ENCODE measurements at regions not wholly inside any gene's neighbourhood (a gene's known extent, or its start where the extent isn't known, plus 50 kb on each side); places are given as distances from the start of the nearest gene placed in this dataset.

GRCh38 chr14:38074754-38075153, 132.9 kb upstream of the SSTR1 start:
- no peak for DNase-seq

DNA sequence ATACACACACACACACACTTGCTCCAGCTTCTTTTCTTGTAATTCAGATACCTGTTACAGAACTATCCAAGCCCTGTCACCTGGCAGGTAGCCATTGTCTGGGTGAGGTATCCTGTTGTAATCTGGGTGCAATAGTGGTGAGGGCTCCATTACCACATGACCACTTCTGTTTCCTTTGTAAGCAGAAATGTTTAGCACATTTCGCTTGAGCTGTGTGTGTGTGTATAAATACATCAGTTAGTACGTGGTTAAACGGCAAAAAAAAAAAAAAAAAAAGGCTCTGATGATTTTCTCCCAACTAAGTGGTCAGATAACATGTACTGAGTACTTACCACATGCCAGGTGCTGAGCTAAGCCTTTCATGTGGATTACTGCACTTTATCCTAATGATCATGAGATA, 129.3 kb upstream of the SSTR1 start:
- DNase-seq = peak; percentile 4

DNA sequence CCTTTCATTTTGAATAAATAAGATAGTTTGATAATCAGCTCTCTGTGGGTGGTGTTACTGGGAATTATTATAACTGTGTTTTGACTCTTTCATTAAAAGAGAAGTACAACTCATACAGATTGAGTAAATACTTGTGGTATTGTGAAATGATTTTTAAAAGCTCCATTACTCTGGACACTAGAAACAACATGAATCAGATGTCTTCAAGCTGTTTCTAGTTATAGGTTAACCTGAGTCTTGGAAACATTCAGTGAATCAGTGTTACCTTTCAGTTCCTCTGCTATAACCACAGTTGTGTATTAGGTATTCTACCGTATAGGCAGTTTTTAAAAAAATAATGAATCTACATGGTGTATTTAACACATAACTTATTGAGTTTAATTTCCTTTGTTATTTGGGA, 128.4 kb upstream of the SSTR1 start:
- DNase-seq = no peak

- no peak for DNase-seq
Measured at GRCh38 chr14:38079886-38080285, 127.8 kb upstream of the SSTR1 start.

DNA sequence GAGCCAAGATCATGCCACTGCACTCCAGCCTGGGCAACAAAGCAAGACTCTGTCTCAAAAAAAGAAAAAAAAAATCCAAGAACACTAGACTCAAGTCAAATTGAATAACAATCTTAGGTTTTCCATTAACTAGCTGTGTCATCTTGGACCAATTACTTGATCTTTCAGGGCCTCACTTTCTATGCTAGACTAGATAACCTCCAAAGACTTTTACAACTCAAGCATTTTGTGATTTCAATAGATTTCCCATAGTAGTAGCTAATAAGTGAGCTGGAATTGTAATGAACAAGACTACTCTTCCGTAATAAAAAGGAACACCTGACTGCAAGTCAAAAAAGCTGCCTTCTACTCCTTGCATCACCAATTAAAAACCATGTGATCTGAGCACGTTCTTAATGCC, 127.0 kb upstream of the SSTR1 start:
- DNase-seq = no peak

- no peak for DNase-seq
Measured at GRCh38 chr14:38083039-38083438, 124.7 kb upstream of the SSTR1 start.

GRCh38 chr14:38089123-38089522, 118.6 kb upstream of the SSTR1 start:
- no peak for DNase-seq

- no peak for DNase-seq
Measured at GRCh38 chr14:38090506-38090905, 117.2 kb upstream of the SSTR1 start.

DNA sequence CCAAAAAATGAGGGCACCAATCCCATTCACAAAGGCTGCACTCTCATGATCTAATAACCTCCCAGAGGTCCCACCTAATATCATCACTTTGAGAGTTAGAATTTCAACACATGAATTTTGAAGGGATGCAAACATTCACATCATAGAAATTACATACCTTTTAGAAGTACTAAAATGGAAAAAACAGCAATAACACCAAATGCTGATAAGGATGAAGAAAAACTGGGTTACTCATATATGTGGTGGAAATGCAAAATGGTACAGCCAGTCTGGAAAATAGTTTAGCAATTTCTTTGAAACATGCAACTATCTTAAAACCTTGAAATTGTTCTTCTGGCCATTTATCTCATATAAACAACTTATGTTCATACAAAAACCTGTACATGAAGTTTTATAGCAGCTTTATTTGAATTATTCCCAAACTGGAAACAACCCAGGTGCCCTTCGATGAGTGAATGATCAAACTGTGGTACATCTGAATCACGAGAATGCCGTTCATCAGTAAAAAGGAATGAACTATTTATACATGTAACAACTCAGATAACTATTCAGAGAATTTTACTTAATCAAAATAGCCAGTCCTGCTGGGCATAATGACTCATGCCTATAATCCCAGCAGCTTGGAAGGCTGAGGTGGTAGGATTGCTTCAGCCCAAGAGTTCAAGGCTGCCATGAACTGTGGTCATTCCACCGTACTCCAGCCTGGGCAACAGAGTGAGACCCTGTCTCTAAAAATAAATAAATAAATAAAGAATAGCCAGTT, 109.4 kb upstream of the SSTR1 start:
- no peak for DNase-seq

DNA sequence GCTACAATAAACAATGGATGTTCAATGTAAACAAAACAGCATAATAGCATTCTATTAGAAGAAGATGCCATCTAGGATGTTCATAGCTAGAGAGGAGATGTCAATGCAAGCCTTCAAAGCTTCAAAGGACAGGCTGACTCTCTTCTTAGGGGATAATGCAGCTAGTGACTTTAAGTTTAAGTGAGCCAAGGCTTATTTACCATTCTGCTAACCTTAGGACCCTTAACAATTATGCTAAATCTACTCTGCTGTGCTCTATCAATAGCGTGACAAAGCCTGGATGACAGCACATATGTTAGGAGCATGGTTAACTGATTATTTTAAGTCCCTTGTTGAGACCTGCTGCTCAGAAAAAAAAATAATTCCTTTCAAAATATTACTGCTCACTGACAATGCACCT, 106.0 kb upstream of the SSTR1 start:
- no peak for DNase-seq

DNA sequence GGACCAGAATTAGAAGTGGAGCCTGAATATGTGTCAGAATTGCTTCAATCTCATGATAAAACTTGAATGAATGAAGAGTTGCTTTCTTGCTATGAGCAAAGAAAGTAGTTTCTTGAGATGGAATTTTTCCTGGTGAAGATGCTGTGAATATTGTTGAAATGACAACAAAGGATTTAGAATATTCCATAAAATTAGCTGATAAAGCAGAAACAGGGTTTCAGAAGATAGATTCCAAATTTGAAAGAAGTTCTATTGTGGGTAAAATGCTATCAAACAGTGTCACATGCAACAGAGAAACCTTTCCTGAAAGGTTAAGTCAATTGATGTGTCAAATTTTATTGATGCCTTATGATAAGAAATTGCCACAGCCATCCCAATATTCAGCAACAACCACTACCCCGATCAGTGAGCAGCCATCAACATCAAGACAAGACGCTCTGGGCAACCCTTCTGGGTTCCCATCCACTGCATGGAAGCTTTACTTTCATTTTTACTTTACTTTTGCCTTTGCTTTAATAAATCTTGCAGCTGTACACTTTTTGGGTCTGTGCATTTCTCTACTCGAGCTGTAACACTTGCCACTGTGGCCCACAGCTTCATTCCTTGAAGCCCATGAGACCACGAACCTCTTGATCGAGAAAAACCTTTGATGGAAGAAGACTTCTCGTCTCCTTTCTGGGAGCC, 104.0 kb upstream of the SSTR1 start:
- DNase-seq = no peak

DNA sequence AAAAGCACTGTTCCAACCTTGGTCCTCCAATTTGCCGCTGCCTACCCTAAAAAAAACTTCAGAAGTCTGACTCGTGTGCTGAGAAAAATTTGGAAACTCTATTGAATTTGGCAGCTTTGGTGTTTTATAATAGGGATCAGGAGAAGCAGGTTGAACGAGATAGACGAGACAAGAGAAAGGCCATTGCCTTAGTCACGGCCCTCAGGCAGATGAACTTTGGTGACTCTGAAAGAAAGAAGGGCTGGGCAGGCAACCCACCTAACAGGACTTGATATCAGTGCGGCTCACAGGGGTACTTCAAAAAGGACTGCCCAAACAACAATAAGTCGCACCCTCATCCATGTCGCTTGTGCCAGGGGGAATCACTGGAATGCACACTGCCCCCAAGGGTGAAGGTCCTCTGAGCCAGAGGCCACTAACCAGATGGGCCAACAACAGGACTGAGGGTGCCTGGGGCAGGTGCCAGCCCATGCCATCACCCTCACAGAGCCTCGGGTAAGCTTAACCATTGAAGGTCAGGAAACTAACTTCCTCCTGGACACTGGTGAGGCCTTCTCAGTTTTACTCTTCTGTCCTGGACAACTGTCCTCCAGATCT, 102.5 kb upstream of the SSTR1 start:
- no peak for DNase-seq

DNA sequence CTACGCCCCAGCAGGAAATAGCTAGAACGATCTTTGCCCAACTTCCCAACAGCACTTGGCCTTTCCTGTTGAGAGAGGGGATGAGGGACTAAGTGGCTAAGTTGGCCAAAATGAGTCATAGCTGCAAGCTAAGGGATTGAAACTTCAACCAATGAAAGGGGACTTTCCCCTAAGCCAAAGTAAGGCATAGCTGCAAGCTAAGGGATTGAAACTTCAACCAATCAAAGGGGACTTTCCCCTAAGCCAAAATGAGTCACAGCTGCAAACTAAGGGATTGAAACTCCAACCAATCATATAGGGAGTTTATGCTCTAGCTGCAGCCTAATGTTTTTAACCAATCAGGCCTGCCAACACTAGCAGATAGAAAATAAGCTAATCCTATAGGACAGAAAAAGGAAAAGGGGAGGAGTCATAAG, 100.5 kb upstream of the SSTR1 start:
- no peak for DNase-seq

- DNase-seq = no peak
Measured at GRCh38 chr14:38108681-38109080, 99.0 kb upstream of the SSTR1 start.

- DNase-seq = no peak
Measured at GRCh38 chr14:38110258-38110657, 97.4 kb upstream of the SSTR1 start.

DNA sequence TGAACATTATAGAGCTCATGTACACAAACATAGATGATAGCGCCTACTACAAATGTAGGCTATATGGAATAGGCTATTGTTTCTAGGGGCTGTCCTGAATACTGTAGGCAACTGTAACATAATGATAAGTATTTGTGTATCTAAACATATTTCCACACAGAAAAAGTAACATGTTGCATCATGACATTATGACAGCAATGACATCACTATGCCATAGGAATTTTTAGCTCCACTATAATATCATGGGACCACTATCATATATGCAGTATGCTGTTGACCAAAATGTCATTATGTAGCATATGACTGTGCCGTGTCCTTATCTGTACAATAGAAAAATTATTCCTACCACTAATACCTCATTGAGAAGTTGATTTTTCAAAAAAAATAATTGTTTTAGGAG, 96.7 kb upstream of the SSTR1 start:
- DNase-seq = no peak

GRCh38 chr14:38113546-38113945, 94.2 kb upstream of the SSTR1 start:
- no peak for DNase-seq

DNA sequence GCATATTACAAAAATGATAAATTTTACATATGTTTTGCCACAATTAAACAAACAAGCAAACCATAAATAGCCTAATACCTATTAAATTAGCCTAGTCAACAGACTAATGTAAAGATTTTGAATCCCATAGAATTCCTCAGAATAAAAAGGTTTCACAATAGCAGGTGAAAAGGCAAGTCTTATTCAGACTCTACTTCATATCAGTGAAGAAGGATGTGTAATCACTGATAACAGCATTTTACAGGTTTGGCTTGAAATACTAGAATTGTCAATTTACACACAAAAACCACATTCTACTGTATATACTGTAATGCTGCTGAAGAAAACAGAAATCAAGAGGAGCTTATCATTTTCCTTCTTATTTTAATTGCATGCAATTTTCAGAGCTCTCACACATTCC, 90.8 kb upstream of the SSTR1 start:
- no peak for DNase-seq

DNA sequence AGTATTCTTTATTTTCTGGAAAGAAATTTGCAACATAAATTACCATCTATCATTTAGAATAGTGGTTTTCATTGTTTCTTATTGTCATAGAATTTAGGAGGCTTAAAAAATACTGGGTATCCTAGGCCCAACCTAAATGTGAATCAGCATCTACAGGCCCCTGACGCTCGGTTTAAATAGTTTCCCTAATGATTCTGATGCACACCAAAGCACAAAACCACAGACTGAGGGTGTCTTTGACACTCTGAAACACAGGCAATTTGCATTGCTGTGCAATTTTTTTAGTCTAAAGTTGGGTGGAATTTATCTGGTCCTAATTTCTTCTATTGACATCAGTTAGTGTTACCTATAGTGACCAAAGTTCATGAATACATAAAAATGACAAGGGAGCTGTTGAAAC, 87.6 kb upstream of the SSTR1 start:
- DNase-seq = no peak

DNA sequence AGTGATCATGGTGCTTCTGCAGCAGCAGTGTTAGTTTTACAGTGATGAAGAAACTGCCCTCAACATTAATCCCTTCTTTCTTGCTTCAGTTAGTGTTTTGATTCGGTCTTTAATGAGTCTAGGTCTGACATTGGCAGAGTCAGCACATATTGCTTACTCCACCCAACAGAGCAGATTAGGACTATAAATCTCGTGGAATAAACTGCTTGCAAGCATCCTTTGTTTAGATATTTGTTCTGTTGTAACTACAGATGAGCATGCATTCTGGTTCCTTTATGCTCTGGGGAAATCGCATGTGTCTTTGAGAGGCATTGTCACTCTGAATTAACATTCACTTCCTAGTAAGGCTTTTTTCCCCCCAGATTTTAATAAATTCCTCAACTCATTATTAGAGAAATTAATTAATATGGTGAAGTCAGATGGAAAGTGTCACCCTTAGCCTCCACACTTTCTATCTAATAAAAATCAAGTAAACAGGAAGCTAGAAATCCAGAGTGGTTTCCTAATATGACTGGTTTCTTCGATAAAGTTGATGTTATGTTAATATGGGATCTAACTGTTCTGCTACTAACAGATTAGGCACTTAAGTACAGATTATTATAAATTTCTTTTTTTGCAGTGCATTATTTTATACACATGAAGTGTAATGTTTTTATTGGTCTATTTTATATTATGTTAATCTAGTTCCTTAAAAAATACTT, 86.2 kb upstream of the SSTR1 start:
- DNase-seq = no peak

DNA sequence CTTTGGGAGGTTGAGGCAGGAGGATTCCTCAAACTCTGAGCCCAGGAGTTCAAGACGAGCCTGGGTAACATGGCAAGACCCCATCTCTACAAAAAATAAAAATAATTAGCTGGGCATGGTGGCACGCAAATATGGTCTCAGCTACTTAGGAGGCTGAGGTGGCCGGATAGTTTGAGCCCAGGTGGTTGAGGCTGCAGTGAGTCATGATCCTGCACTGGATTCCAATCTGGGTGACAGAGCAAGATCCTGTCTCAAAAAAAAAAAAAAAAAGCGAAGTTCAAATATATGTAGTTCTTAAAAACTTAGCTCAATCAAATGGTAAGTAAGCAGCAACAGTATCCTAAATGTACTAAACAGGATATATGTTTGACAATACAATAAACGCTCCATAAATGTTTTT, 85.5 kb upstream of the SSTR1 start:
- no peak for DNase-seq

DNA sequence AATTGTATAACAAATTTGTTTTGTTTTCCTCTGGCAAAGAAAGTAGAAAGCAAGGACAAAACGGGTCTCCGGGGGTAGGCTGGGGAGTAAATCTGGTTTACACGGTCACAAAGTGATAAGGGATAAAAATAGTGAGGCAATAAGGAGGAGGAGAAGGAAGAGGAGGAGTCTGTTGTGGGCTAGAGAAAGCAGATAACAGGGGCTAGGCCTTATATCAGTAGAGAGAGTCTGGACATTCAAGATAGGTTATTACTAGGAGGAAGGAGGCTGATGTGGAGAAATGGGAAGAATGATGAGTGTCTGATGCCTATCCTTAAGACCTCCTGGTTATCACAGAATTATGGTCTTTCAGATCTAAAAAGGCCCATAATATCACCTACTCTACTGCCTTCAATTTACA, 83.2 kb upstream of the SSTR1 start:
- DNase-seq = no peak

GRCh38 chr14:38125481-38126037, 82.1 kb upstream of the SSTR1 start:
- DNase-seq = peak; percentile 89
